SK-N-SH treated with all-trans-retinoic acid at 6 μM for 48 hours (cell line): ENCODE measurements at regions not wholly inside any gene's neighbourhood (a gene's known extent, or its start where the extent isn't known, plus 50 kb on each side); places are given as distances from the start of the nearest gene placed in this dataset.

Experiments used
- ARNTL ChIP-seq: fragments of 450-650 bp; formaldehyde crosslinking; IDR thresholded peaks from 2 replicates; pipeline ENCODE4 v1.5.0; 2020; ENCODE audit warnings: low read depth, mild to moderate bottlenecking, moderate library complexity, borderline replicate concordance
- CSRNP3 ChIP-seq: fragments of 250-450 bp; sonication (Bioruptor Pico); IDR thresholded peaks from 2 replicates; pipeline ENCODE4 v1.5.1; 2021; ENCODE audit warnings: mild to moderate bottlenecking, moderate library complexity
- PATZ1 ChIP-seq: fragments of 250-450 bp; sonication (Bioruptor Pico); IDR thresholded peaks from 2 replicates; pipeline ENCODE4 v1.8.0; 2020; ENCODE audit warnings: mild to moderate bottlenecking, moderate library complexity, borderline replicate concordance
- RARB ChIP-seq: fragments of 250-450 bp; sonication (Bioruptor Pico); IDR thresholded peaks from 2 replicates; pipeline ENCODE4 v1.8.0; 2021; ENCODE audit warnings: mild to moderate bottlenecking, moderate library complexity
- ZC3H10 ChIP-seq: fragments of 250-450 bp; sonication (Bioruptor Pico); IDR thresholded peaks from 2 replicates; pipeline ENCODE4 v1.5.1; 2021; ENCODE audit warnings: mild to moderate bottlenecking, moderate library complexity
- TF ChIP-seq, protein P1 (sequence below): fragments of 250-450 bp; sonication (Bioruptor Pico); IDR thresholded peaks from 2 replicates; pipeline ENCODE4 v1.5.1; 2020; ENCODE audit warnings: low read depth, mild to moderate bottlenecking, moderate library complexity

GRCh38 chrX:17977696-17978095 lies 116.6 kb upstream of the RAI2 start:
- no peak for TF ChIP-seq PATZ1 (CRISPR knock-in tag)
- no peak for TF ChIP-seq CSRNP3 (CRISPR knock-in tag)
- no peak for TF ChIP-seq RARB (CRISPR knock-in tag)
- TF ChIP-seq, protein P1, sequence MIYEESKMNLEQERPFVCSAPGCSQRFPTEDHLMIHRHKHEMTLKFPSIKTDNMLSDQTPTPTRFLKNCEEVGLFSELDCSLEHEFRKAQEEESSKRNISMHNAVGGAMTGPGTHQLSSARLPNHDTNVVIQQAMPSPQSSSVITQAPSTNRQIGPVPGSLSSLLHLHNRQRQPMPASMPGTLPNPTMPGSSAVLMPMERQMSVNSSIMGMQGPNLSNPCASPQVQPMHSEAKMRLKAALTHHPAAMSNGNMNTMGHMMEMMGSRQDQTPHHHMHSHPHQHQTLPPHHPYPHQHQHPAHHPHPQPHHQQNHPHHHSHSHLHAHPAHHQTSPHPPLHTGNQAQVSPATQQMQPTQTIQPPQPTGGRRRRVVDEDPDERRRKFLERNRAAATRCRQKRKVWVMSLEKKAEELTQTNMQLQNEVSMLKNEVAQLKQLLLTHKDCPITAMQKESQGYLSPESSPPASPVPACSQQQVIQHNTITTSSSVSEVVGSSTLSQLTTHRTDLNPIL (CRISPR knock-in tag): no peak
- no peak for TF ChIP-seq ARNTL (CRISPR knock-in tag)
- TF ChIP-seq ZC3H10 (CRISPR knock-in tag): no peak
